COLO668 (cell line): ENCODE measurements at regions not wholly inside any gene's neighbourhood (a gene's known extent, or its start where the extent isn't known, plus 50 kb on each side); places are given as distances from the start of the nearest gene placed in this dataset.

Source experiments
- DNase-seq: peaks from one replicate; lab custom pipeline; 2025; ENCODE audit not compliant: unreplicated experiment; lab: John Stamatoyannopoulos, UW

- no peak for DNase-seq
Observed at GRCh38 chr2:64196963-64197362, 52.7 kb upstream of the PELI1 start.

- DNase-seq: no peak
Observed at GRCh38 chr2:64201151-64201550, 56.9 kb upstream of the PELI1 start.

- peak; percentile 10 for DNase-seq
Observed at GRCh38 chr2:64202206-64202845, 58.1 kb upstream of the PELI1 start.

- no peak for DNase-seq
Observed at GRCh38 chr2:64203131-64203857, 59.1 kb upstream of the PELI1 start.

- DNase-seq: no peak
Observed at GRCh38 chr2:64203858-64204632, 59.8 kb upstream of the PELI1 start.

GRCh38 chr2:64204703-64205102 is 60.5 kb upstream of the PELI1 start:
- no peak for DNase-seq

- DNase-seq: no peak
Observed at GRCh38 chr2:64205415-64205814, 61.2 kb upstream of the PELI1 start.

GRCh38 chr2:64207573-64207972 is 63.4 kb upstream of the PELI1 start:
- DNase-seq: no peak

- no peak for DNase-seq
Observed at GRCh38 chr2:64210816-64211215, 66.6 kb upstream of the PELI1 start.

- no peak for DNase-seq
Observed at GRCh38 chr2:64211276-64211921, 67.2 kb upstream of the PELI1 start.

GRCh38 chr2:64212346-64212745 is 68.1 kb upstream of the PELI1 start:
- DNase-seq: no peak

GRCh38 chr2:64212801-64213321 is 68.6 kb upstream of the PELI1 start:
- DNase-seq: no peak

- no peak for DNase-seq
Observed at GRCh38 chr2:64213532-64214275, 69.5 kb upstream of the PELI1 start.

- no peak for DNase-seq
Observed at GRCh38 chr2:64214281-64215115, 70.3 kb upstream of the PELI1 start.

- no peak for DNase-seq
Observed at GRCh38 chr2:64217198-64217869, 73.1 kb upstream of the PELI1 start.

- no peak for DNase-seq
Observed at GRCh38 chr2:64218137-64218802, 74.0 kb upstream of the PELI1 start.

GRCh38 chr2:64219149-64219548 is 74.9 kb upstream of the PELI1 start:
- no peak for DNase-seq

GRCh38 chr2:64220265-64220664 is 76.0 kb upstream of the PELI1 start:
- no peak for DNase-seq
